ENCODE measurements at regions not wholly inside any gene's neighbourhood (a gene's known extent, or its start where the extent isn't known, plus 50 kb on each side); places are given as distances from the start of the nearest gene placed in this dataset.

- WGBS: 58% methylated on average over 1 of the region's 1 CpG
- intact Hi-C loops (cut with DNase I): loop anchor here in 1 of 4 donors (5.0 kb wide), 1 partner anchor 244 kb away; no protein-coding TSS in a partner anchor
- DNase-seq (no peak), ATAC-seq (no peak)
- Histone ChIP-seq H3K4me1 (ENCODE audit: control insufficient read depth, insufficient read depth, low read length) (no peaks in the 10 kb centered on the region), H3K4me3 (ENCODE audit: low read length) (no peak overlapping the region), H3K27ac (ENCODE audit: low read length) (no peak overlapping the region), H3K9me3 (ENCODE audit: control insufficient read depth, low read length) (no peaks in the 10 kb centered on the region), H3K27me3 (ENCODE audit: control insufficient read depth, insufficient read depth) (no peaks in the 10 kb centered on the region)
Measured at GRCh38 chrX:95076449-95076848, 1402.4 kb downstream of the FAM133A start.

DNA sequence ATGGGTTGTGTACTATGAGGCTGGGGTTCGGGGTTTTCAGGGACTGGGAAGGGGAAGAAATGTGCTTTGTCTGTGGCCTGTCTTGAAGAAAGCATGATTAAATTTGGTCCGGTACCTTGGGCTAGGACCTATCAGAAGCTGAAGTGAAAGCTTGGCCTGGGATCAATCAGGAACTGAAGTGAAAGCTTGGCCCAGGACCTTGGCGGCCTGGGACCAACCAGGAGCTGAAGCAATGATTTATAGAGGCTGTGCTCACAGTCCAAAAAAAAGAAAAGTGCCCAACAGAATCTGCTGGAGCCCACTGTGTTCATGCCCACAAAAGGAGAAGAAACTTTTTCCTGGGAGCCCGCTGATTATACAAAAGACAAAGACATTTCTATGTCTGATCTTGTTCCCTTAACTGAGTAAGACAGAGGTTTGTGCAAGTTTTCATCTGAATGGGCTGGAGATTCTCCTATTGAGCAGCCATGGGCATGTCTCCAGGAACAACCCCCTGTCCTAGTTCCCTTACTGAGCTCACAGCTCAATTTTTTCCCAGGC is 1427.9 kb downstream of the FAM133A start:
- ATAC-seq (no peak), DNase-seq (no peak)
- intact Hi-C loops (cut with DNase I): no loop called here
- H3K27me3 ChIP-seq (ENCODE audit: control insufficient read depth, insufficient read depth): no peaks in the 10 kb centered on the region
- H3K27ac ChIP-seq (ENCODE audit: low read length): no peak overlapping the region
- H3K4me3 ChIP-seq (ENCODE audit: low read length): no peak overlapping the region
- WGBS: 67% methylated on average over 4 of the region's 4 CpGs
- no peaks in the 10 kb centered on the region for H3K9me3 ChIP-seq (ENCODE audit: control insufficient read depth, low read length)
- no peaks in the 10 kb centered on the region for H3K4me1 ChIP-seq (ENCODE audit: control insufficient read depth, insufficient read depth, low read length)

GRCh38 chrX:95117556-95117955 is 1443.5 kb downstream of the FAM133A start:
- Histone ChIP-seq H3K27me3 (ENCODE audit: control insufficient read depth, insufficient read depth) (no peaks in the 10 kb centered on the region), H3K27ac (ENCODE audit: low read length) (no peak overlapping the region), H3K9me3 (ENCODE audit: control insufficient read depth, low read length) (no peaks in the 10 kb centered on the region), H3K4me1 (ENCODE audit: control insufficient read depth, insufficient read depth, low read length) (no peaks in the 10 kb centered on the region), H3K4me3 (ENCODE audit: low read length) (no peak overlapping the region)
- intact Hi-C loops (cut with DNase I): no loop called here
- DNase-seq (no peak), ATAC-seq (no peak)

- intact Hi-C loops (cut with DNase I): no loop called here
- Histone ChIP-seq H3K4me1 (ENCODE audit: control insufficient read depth, insufficient read depth, low read length) (no peaks in the 10 kb centered on the region), H3K27me3 (ENCODE audit: control insufficient read depth, insufficient read depth) (no peaks in the 10 kb centered on the region), H3K27ac (ENCODE audit: low read length) (no peak overlapping the region), H3K4me3 (ENCODE audit: low read length) (no peak overlapping the region), H3K9me3 (ENCODE audit: control insufficient read depth, low read length) (no peaks in the 10 kb centered on the region)
- WGBS: 81% methylated on average over 4 of the region's 4 CpGs
- ATAC-seq: no peak
- DNase-seq: no peak
Measured at GRCh38 chrX:95145848-95146490, 1472.0 kb downstream of the FAM133A start.

GRCh38 chrX:95152810-95153209 is 1478.8 kb downstream of the FAM133A start:
- 93% methylated on average over 4 of the region's 4 CpGs for WGBS
- ATAC-seq: no peak

DNA sequence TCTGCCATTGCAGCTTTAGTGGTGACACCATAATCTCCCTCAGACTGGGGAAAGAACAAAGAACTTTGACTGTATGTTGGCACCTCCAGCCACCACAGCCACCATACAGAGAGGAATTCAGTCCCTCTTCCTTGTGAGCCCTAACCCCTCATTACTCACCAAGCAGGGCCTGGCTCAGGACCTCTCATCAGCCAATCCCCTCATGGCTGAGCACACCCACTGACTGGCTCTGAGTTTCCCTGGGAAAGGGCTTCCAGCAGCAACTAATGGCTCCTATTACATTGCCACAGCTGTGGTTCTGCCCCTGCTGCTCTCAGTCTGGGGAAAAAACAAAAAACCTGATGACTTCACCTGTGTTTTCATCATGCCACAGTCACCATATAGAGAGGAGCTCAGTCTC is 1482.6 kb downstream of the FAM133A start:
- ATAC-seq (no peak), DNase-seq (no peak)
- Histone ChIP-seq H3K27ac (ENCODE audit: low read length) (no peak overlapping the region), H3K9me3 (ENCODE audit: control insufficient read depth, low read length) (no peaks in the 10 kb centered on the region), H3K4me1 (ENCODE audit: control insufficient read depth, insufficient read depth, low read length) (no peaks in the 10 kb centered on the region), H3K27me3 (ENCODE audit: control insufficient read depth, insufficient read depth) (no peaks in the 10 kb centered on the region), H3K4me3 (ENCODE audit: low read length) (no peak overlapping the region)
- intact Hi-C loops (cut with DNase I): no loop called here

More at GRCh38 chrX:95152810-95153209, 1478.8 kb downstream of the FAM133A start:
- no peak for DNase-seq
- no peak overlapping the region for H3K4me3 ChIP-seq (ENCODE audit: low read length)
- no peaks in the 10 kb centered on the region for H3K27me3 ChIP-seq (ENCODE audit: control insufficient read depth, insufficient read depth)
- no peaks in the 10 kb centered on the region for H3K4me1 ChIP-seq (ENCODE audit: control insufficient read depth, insufficient read depth, low read length)
- intact Hi-C loops (cut with DNase I): no loop called here
- H3K27ac ChIP-seq (ENCODE audit: low read length): no peak overlapping the region
- H3K9me3 ChIP-seq (ENCODE audit: control insufficient read depth, low read length): no peaks in the 10 kb centered on the region

Small RNA genes in the stretch of these regions (microRNA-seq; reads per million reads assigned to microRNA genes)
- gene MIR548M: 0 reads per million in 2 donors

Data from right cardiac atrium (tissue), 5 donors.